ENCODE measurements at regions not wholly inside any gene's neighbourhood (a gene's known extent, or its start where the extent isn't known, plus 50 kb on each side); places are given as distances from the start of the nearest gene placed in this dataset.

- ChIA-PET CTCF (no interaction called here), POLR2A (no interaction called here)
- TF ChIP-seq BCL11B (tag by site-specific recombination; IDR thresholded peaks at IDR 0.05; ENCODE audit: low read depth): no peak
- no peak for TF ChIP-seq ZNF404 (tag by site-specific recombination; IDR thresholded peaks at IDR 0.05)
- no peak for TF ChIP-seq TRIM28 (IDR thresholded peaks at IDR 0.05; ENCODE audit: borderline replicate concordance, low read length)
- no peak for TF ChIP-seq ZNF366 (tag by site-specific recombination; conservative IDR thresholded peaks at IDR 0.05)
- no peak for TF ChIP-seq ZNF776 (tag by site-specific recombination; IDR thresholded peaks at IDR 0.05; ENCODE audit: borderline replicate concordance)
- no peak for TF ChIP-seq GLIS2 (tag by site-specific recombination; IDR thresholded peaks at IDR 0.05)
- no peak for TF ChIP-seq ZNF529 (tag by site-specific recombination; IDR thresholded peaks at IDR 0.05; ENCODE audit: insufficient replicate concordance)
- no peak for TF ChIP-seq MYNN (tag by site-specific recombination; IDR thresholded peaks at IDR 0.05; ENCODE audit: borderline replicate concordance)
- no peak for TF ChIP-seq ZNF350 (tag by site-specific recombination; IDR thresholded peaks at IDR 0.05)
- no peak for TF ChIP-seq ZSCAN16 (tag by site-specific recombination; IDR thresholded peaks at IDR 0.05)
- TF ChIP-seq KLF17 (tag by site-specific recombination; IDR thresholded peaks at IDR 0.05): no peak
- TF ChIP-seq ZNF510 (tag by site-specific recombination; IDR thresholded peaks at IDR 0.05; ENCODE audit: insufficient replicate concordance): no peak
- TF ChIP-seq GLI2 (tag by site-specific recombination; IDR thresholded peaks at IDR 0.05; ENCODE audit: borderline replicate concordance, low read depth): no peak
- TF ChIP-seq ZNF433 (tag by site-specific recombination; IDR thresholded peaks at IDR 0.05; ENCODE audit: low read depth): no peak
- TF ChIP-seq ZNF596 (tag by site-specific recombination; IDR thresholded peaks at IDR 0.05): no peak
- TF ChIP-seq GLIS1 (tag by site-specific recombination; IDR thresholded peaks at IDR 0.05): no peak
- TF ChIP-seq ZNF514 (tag by site-specific recombination; IDR thresholded peaks at IDR 0.05): no peak
- no peaks in the 10 kb centered on the region for H3K4me1 ChIP-seq (ENCODE audit: control insufficient read depth, insufficient read depth, low read length)
- H3K9me3 ChIP-seq (ENCODE audit: control insufficient read depth, insufficient read depth, low read depth, low read length): no peaks in the 10 kb centered on the region
- H3K4me3 ChIP-seq (ENCODE audit: low read depth, low read length): no peak overlapping the region
- no peaks in the 10 kb centered on the region for H3K36me3 ChIP-seq (ENCODE audit: control insufficient read depth in 2 of 2, insufficient read depth in 1 of 2, low read length in 2 of 2)
- H3K27ac ChIP-seq (ENCODE audit: extremely low read depth, low read depth, low read length): no peak overlapping the region
Measured at GRCh38 chr2:80748592-80748991, 444.0 kb upstream of the LRRTM1 start.

DNA sequence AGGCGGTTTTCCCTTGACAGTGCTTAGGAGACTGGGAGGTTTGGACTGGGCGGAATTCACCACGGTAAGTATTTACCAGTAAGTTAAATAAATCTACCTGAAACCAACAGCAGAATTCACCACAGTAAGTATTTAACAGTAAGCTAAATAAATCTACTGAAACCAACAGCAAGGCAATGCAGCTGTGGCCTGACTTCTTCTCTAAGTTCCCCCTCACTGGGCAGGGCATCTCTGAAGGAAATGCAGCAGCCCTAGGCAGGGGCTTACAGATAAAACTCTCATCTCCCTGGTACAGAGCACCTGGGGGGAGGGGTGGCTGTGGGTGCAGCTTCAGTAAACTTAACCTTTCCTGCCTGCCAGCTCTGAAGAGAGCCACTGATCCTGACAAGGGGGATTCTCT is 432.5 kb upstream of the LRRTM1 start:
- no peak overlapping the region for H3K4me3 ChIP-seq (ENCODE audit: low read depth, low read length)
- no peaks in the 10 kb centered on the region for H3K4me1 ChIP-seq (ENCODE audit: control insufficient read depth, insufficient read depth, low read length)
- no peaks in the 10 kb centered on the region for H3K9me3 ChIP-seq (ENCODE audit: control insufficient read depth, insufficient read depth, low read depth, low read length)
- ChIA-PET CTCF (interaction anchor here (0.6 kb wide), 2 partner anchors 59 to 218 kb away, joined by 3 to 4 read pairs; no protein-coding TSS in a partner anchor), POLR2A (no interaction called here)
- no peak overlapping the region for H3K27ac ChIP-seq (ENCODE audit: extremely low read depth, low read depth, low read length)
- no peaks in the 10 kb centered on the region for H3K36me3 ChIP-seq (ENCODE audit: control insufficient read depth in 2 of 2, insufficient read depth in 1 of 2, low read length in 2 of 2)
- TF ChIP-seq ZNF707 (tag by site-specific recombination; IDR thresholded peaks at IDR 0.05): no peak
- no peak for TF ChIP-seq OSR2 (tag by site-specific recombination; IDR thresholded peaks at IDR 0.05)
- TF ChIP-seq ZSCAN16 (tag by site-specific recombination; IDR thresholded peaks at IDR 0.05): no peak
- TF ChIP-seq ZNF23 (tag by site-specific recombination; IDR thresholded peaks at IDR 0.05; ENCODE audit: borderline replicate concordance): no peak
- TF ChIP-seq ZNF449 (tag by site-specific recombination; IDR thresholded peaks at IDR 0.05): no peak
- TF ChIP-seq EGR2 (tag by site-specific recombination; IDR thresholded peaks at IDR 0.05; ENCODE audit: low read depth): no peak
- TF ChIP-seq KLF10 (tag by site-specific recombination; IDR thresholded peaks at IDR 0.05): no peak
- TF ChIP-seq ZNF48 (tag by site-specific recombination; IDR thresholded peaks at IDR 0.05): no peak
- TF ChIP-seq ZFP41 (tag by site-specific recombination; IDR thresholded peaks at IDR 0.05; ENCODE audit: borderline replicate concordance): no peak
- TF ChIP-seq, protein P1, sequence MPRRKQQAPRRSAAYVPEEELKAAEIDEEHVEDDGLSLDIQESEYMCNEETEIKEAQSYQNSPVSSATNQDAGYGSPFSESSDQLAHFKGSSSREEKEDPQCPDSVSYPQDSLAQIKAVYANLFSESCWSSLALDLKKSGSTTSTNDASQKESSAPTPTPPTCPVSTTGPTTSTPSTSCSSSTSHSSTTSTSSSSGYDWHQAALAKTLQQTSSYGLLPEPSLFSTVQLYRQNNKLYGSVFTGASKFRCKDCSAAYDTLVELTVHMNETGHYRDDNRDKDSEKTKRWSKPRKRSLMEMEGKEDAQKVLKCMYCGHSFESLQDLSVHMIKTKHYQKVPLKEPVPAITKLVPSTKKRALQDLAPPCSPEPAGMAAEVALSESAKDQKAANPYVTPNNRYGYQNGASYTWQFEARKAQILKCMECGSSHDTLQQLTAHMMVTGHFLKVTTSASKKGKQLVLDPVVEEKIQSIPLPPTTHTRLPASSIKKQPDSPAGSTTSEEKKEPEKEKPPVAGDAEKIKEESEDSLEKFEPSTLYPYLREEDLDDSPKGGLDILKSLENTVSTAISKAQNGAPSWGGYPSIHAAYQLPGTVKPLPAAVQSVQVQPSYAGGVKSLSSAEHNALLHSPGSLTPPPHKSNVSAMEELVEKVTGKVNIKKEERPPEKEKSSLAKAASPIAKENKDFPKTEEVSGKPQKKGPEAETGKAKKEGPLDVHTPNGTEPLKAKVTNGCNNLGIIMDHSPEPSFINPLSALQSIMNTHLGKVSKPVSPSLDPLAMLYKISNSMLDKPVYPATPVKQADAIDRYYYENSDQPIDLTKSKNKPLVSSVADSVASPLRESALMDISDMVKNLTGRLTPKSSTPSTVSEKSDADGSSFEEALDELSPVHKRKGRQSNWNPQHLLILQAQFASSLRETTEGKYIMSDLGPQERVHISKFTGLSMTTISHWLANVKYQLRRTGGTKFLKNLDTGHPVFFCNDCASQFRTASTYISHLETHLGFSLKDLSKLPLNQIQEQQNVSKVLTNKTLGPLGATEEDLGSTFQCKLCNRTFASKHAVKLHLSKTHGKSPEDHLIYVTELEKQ (tag by site-specific recombination; IDR thresholded peaks at IDR 0.05; ENCODE audit: borderline replicate concordance): no peak
- no peak for TF ChIP-seq ZNF362 (tag by site-specific recombination; IDR thresholded peaks at IDR 0.05)
- TF ChIP-seq ZNF398 (tag by site-specific recombination; IDR thresholded peaks at IDR 0.05): no peak

Measured in HEK293 (cell line).